Ishikawa (cell line): ENCODE measurements at regions not wholly inside any gene's neighbourhood (a gene's known extent, or its start where the extent isn't known, plus 50 kb on each side); places are given as distances from the start of the nearest gene placed in this dataset.

ENCODE experiments used
- CEBPB ChIP-seq: IDR thresholded peaks from 2 replicates; pipeline ENCODE4 v1.6.1; 2012
- CREB1 ChIP-seq: IDR thresholded peaks from 2 replicates; pipeline ENCODE4 v1.6.1; 2012; ENCODE audit warnings: low read depth
- EGR1 ChIP-seq: IDR thresholded peaks from 2 replicates; pipeline ENCODE4 v1.6.1; 2012
- EP300 ChIP-seq: IDR thresholded peaks from 2 replicates; pipeline ENCODE4 v1.6.1; 2012; ENCODE audit warnings: borderline replicate concordance
- FOXM1 ChIP-seq: IDR thresholded peaks from 2 replicates; pipeline ENCODE4 v1.6.1; 2012; ENCODE audit warnings: low read depth, borderline replicate concordance
- MAX ChIP-seq: IDR thresholded peaks from 2 replicates; pipeline ENCODE4 v1.6.1; 2012
- NFIC ChIP-seq: IDR thresholded peaks from 2 replicates; pipeline ENCODE4 v1.6.1; 2012
- RAD21 ChIP-seq: IDR thresholded peaks from 2 replicates; pipeline ENCODE4 v1.6.1; 2012; ENCODE audit warnings: low read depth
- REST ChIP-seq: IDR thresholded peaks from 2 replicates; pipeline ENCODE4 v1.6.1; 2012; ENCODE audit warnings: low read depth, mild to moderate bottlenecking
- TAF1 ChIP-seq: IDR thresholded peaks from 2 replicates; pipeline ENCODE4 v1.6.1; 2012; ENCODE audit warnings: low read depth, mild to moderate bottlenecking
- TCF12 ChIP-seq: IDR thresholded peaks from 2 replicates; pipeline ENCODE4 v1.6.1; 2012; ENCODE audit warnings: low read depth
- TEAD4 ChIP-seq: IDR thresholded peaks from 2 replicates; pipeline ENCODE4 v1.6.1; 2012
- USF1 ChIP-seq: IDR thresholded peaks from 2 replicates; pipeline ENCODE4 v1.6.1; 2012
- YY1 ChIP-seq: IDR thresholded peaks from 2 replicates; pipeline ENCODE4 v1.6.1; 2012; ENCODE audit warnings: low read depth
- ZBTB7A ChIP-seq: IDR thresholded peaks from 2 replicates; pipeline ENCODE4 v1.6.1; 2012; ENCODE audit warnings: low read depth

GRCh38 chr9:130765137-130766020, 69.7 kb upstream of the ABL1 start:
- TF ChIP-seq EP300, result no peak
- no peak for TF ChIP-seq EGR1
- TF ChIP-seq TCF12, result no peak
- TF ChIP-seq TEAD4, result no peak
- no peak for TF ChIP-seq TAF1
- TF ChIP-seq YY1, result no peak
- no peak for TF ChIP-seq REST
- TF ChIP-seq NFIC, result no peak
- TF ChIP-seq RAD21, result no peak
- no peak for TF ChIP-seq USF1
- no peak for TF ChIP-seq FOXM1
- no peak for TF ChIP-seq ZBTB7A
- no peak for TF ChIP-seq CEBPB
- no peak for TF ChIP-seq CREB1

- no peak for TF ChIP-seq EGR1
- TF ChIP-seq REST, result no peak
- no peak for TF ChIP-seq CREB1
- TF ChIP-seq ZBTB7A, result no peak
- TF ChIP-seq TAF1, result no peak
- no peak for TF ChIP-seq CEBPB
- TF ChIP-seq RAD21, result no peak
- TF ChIP-seq YY1, result no peak
- no peak for TF ChIP-seq TEAD4
- no peak for TF ChIP-seq USF1
- TF ChIP-seq NFIC, result no peak
- TF ChIP-seq EP300, result no peak
- TF ChIP-seq FOXM1, result no peak
- no peak for TF ChIP-seq MAX
- TF ChIP-seq TCF12, result no peak
These were observed 68.8 kb upstream of the ABL1 start for GRCh38 chr9:130766021-130766926.

GRCh38 chr9:130766927-130767307, 68.1 kb upstream of the ABL1 start:
- TF ChIP-seq EP300 (no peak), TAF1 (no peak), RAD21 (no peak), TEAD4 (no peak), NFIC (no peak), ZBTB7A (no peak), CEBPB (no peak), CREB1 (no peak), EGR1 (no peak), TCF12 (no peak), REST (no peak)

- TF ChIP-seq REST, result no peak
These were observed 66.8 kb upstream of the ABL1 start for GRCh38 chr9:130768265-130768664.
